GM19397 (cell line): ENCODE measurements at regions not wholly inside any gene's neighbourhood (a gene's known extent, or its start where the extent isn't known, plus 50 kb on each side); places are given as distances from the start of the nearest gene placed in this dataset.
"Not testable (repeated sequence)": the region's sequence is repeated elsewhere in the genome, so short reads cannot be mapped to it uniquely, and the experiment has no call there.

ENCODE experiments used
- ATAC-seq: cut with Tn5 transposase; IDR thresholded peaks from one replicate; pipeline ENCODE4 v1.9.1; 2021; ENCODE audit warnings: mild to moderate bottlenecking, moderate library complexity; ENCODE audit not compliant: unreplicated experiment

DNA sequence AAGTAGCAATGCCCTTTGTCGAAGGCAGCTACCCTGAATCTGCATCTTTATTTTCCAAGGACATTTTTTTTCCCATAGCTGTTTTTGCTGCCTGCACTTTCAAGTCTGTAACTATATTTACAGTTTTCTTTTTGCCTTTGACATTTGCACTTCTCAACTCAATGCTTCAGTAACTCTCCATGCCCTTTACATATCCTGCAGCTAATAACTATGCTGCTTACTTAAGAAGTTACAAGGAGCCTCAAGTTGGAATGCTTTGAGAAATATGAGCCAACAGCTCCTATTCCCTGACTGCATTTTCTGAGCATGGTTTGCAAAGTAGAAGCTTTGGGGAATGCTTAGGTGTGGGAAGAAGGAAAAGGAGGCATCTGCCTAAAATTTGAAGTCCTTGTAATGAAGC, 194.8 kb upstream of the TRPC7 start:
- ATAC-seq, result no peak

DNA sequence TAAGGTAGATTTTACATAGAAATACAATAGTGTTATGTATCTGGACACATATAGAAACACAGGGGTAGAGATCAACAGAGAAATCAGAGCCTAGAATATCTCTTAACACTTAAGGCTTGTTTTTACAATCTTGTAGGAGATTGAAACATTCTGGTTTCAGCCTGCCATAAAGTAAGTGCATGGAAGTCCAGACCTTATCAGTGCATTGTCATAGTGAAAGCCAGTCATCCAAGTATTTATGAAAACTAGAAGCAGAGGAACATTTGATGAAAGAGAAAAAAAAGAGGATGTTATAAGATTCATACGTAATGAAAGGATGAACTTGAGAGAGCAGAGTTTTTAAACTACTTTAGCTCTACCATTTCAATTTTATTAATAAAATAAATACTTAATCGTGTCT, 194.3 kb upstream of the TRPC7 start:
- ATAC-seq, result no peak

DNA sequence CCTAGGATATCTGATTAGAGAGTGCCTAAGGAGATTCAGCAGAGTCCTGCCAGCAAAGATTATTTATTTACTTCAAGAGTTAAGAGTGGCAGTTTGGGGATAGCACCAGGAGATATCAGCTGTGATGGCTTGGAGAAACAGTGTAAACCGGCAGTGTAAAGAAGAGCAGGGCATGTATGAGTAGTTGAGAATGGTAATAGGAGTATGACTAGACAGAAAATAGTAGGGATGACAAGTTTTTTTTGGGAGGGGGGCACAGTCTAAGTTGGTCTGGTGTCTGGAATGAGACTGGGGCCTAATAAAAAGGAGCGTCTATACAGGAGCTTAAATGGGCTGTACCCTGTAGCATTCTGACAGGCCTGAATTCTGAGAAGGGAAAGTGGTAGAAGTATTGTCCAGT, 181.8 kb upstream of the TRPC7 start:
- ATAC-seq, result not testable (repeated sequence)

DNA sequence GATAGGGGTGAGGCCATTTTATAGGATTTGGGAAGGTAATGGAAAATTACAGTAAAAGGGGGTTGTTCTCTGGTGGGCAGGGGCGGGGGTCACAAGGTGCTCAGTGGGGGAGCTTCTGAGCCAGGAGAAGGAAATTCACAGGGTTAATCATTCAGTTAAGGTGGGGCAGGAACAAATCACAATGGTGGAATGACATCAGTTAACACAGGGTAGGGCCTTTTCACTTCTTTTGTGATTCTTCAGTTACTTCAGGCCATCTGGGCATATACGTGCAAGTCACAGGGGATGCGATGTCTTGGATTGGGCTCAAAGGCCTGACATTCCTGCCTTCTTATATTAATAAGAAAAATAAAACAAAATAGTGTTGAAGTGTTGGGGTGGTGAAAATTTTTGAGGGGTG, 181.1 kb upstream of the TRPC7 start:
- not testable (repeated sequence) for ATAC-seq

DNA sequence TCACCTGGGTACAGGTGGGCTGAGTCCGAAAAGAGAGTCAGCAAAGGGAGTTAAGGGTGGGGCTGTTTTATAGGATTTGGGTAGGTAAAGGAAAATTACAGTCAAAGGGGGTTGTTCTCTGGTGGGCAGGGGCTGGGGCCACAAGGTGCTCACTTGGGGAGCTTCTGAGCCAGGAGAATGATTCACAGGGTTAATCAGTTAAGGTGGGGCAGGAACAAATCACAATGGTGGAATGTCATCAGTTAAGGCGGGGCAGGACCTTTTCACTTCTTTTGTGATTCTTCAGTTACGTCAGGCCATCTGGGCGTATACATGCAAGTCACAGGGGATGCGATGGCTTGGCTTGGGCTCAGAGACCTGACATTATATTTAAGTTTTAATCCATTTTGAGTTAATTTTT, 179.7 kb upstream of the TRPC7 start:
- ATAC-seq, result not testable (repeated sequence)

DNA sequence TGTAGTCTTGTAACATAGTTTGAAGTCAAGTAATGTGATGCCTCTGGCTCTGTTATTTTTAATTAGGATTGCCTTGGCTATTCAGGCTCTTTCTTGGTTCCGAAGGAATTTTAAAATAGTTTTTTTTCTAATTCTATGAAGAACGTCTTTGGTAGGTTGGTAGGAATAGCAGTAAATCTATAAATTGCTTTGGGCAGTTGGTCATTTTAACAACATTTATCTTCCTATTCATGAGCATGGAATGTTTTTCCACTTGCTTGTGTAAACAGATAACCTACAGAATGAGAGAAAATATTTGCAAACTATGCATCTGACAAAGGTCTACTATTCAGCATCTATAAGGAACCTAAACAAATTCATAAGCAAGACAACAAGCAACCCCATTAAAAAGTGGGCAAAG, 173.2 kb upstream of the TRPC7 start:
- no peak for ATAC-seq

DNA sequence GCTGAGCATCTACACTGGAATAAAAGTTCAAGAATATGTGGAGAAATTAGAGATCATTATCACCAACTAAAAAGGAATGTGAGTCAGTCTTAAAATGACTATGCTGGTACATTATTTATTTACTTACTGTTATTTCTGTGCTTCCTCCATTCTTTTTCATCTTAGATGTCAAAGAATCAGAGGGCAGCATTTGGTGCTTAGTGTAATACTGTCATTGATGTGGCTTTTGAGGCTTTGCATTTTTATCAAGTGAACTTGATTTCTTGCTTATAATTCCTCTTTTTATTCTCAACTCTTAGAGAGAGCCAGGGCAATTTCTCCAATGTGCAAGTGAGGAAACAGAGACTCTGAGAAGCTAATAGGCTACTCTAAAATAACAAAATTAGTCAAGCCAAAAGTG, 163.7 kb upstream of the TRPC7 start:
- ATAC-seq, result no peak

DNA sequence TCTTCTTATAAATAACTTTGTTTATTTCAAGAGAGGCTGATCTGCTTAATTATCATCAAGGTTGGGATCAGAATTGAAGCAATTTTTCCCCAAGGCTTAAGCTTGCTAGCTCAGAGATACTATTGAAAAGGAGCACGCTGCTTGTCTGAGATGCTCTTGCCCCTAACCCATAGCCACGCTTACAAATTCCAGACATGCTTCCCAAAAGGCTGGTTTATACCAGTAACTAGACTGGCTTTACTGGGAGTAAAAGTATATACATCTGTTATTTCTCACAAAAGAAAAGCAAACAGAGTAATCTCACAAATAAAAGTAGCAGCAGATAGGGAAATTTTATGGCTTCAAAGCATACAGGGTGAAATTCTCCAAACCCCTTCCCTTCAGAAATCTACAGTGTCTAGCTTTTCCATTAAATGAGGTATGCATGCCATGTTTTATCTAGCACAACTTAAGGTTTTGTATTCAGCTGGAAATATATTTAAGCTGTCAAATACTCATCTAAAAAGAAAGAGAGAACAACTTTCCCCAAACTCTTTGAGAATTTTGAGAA, 163.2 kb upstream of the TRPC7 start:
- no peak for ATAC-seq

DNA sequence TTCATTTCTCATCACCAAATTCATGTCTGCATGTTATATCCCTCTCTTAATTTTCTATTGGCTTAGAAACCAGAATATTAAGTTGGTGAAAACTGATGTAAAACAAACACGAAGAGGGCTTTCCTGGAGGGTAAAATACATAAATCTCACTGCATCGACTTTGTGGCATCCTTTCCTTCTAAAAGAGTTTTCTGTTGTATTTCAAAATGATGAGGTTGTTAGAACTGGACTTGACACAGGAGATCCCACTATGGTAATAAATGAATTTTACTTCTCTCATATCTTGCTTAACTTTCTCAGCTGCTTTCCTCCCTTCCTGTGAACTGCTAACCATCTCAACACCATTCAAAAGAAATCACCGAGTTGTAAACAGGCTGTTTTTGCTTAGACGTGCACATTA, 162.0 kb upstream of the TRPC7 start:
- no peak for ATAC-seq

DNA sequence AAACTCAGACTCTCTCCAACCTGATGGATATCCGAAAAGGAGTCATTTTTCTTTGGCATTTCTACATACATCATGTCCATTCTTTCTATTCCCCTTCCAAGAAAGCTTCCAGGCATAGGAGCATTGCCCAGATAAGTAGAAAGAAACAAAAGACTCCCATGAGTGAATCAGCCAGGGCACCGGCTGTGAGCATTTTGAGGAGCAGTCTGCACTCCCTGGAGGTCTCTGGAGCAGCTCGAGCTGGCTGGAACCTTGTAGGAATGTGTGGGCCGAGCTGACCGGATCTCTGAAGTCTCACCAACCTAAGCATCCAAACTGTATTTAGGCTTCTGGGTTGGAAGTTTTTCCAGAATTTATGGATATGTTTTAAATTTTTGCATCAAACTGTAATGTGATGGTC, 161.4 kb upstream of the TRPC7 start:
- ATAC-seq, result no peak

DNA sequence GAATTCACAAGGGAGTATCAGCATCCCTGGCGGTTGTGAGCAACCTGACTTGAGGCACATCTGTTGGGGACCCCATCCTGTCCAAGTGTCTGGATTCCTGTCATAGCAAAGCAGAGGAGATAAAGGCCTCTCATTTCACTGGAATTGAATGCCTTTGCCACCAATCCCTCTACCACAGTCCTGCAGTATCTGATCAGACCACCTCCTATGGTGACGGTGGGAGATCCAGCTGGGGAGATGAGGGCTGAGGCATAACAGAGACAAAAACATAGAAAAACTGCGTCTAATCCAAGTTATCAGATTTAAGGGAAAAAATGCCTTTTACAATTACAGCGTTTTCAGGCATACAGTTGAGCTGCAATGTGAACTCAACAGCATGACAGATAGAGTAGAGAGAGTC, 160.7 kb upstream of the TRPC7 start:
- no peak for ATAC-seq

DNA sequence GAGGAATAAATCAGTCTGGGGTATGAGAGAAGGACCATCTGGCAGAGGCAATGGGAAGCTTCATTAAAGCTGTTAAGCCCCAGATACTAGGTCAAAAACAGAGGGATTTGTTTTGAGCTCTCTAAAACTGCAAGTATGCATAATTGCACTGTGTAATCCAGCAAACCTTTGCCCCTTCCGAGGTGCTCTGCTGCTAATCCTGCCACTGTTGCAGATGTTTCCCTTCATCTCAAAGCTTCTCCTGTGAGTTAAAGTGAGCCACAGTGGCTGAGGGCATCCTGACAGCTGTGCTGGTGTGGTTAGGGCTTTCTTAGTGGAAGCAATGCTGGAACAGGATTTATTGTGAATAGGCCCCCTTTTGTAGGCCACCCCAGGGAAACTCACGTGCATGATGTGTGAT, 160.3 kb upstream of the TRPC7 start:
- ATAC-seq, result no peak

DNA sequence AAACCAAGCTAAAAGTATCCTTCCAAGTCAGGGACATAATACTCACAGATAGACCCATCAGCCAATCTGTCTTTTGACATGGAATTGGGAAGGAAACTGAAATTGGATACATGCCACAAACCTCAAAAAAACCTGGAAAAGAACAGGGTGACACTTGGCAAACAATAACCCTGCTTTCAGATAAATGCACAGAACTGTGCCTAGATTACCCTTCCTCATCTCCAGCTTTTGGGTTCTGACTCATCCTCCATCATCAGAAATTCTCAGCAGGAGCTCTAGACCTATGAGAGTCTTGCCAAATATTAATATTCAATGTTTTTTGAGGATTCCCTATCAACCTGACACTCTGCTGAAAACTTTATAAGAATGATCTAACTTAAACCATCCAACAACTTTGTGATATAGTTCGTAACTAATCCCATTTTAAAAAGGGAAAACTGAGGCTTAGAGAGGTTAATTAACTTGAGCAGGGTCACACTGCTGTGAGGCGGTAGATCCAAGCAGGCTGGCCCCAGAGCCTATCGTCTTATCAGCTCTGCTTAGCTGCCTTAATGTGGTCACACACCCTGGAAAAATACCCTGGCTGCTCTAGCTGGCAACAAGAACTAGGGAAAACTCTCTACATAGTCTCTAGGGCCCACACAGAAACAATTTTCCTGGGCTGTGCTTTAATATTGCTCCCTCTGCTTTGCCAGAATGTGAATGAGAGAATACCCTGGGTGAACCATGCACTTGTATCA, 157.0 kb upstream of the TRPC7 start:
- ATAC-seq, result no peak

DNA sequence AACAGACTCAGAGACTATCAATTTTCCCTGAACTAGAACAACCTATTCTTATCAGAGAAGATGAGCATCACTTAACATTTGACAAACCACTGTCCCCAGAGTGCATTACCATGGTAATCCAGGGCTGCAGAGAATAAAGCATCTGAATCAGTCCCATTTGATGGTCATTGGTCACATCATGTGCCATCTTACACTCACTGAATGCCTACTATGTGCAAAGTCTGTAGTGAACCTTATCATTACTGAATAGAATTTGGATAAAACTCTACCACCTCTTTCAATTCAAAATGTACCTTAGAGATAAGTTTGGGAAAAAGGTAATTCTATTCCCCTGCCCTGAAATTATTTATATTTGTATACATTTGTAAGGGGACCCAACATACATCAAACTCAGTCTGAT, 156.4 kb upstream of the TRPC7 start:
- ATAC-seq, result no peak

DNA sequence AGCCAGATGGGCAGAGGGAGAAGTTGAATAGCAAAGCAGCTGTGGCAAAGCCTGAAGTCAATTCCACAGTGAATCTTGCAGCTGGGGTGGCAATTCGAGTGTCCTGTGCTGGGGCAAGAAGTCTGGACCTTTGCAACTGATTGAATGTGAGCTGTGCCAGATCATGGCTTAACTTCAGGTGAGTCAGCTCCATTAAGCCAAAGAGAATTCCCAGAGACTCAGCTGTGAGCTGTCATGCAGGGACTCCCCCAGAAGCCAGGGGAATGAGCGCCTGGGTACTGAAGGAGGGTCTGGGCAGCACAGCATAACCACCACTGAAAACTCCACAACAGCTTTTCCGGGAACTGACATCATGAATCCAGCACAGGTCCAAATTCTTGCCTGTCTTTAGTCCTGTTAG, 153.5 kb upstream of the TRPC7 start:
- no peak for ATAC-seq

DNA sequence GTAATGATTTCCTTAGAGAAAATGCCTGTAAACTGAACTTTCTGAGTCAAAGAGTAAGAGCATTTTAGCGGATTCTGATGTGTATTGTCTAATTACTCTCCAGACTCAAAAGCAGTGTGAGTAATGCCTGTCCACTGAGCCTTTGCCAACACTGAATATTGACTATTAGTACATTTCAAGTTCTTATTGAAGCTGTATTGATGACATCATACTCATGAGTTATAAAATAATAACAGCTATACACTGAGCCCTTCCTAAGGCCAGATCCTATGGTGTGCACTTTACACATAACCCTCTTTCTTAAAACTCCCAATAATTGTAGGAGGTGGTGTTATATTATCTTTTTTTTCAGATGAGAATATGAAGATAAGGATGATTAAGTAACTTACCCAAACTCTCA, 152.8 kb upstream of the TRPC7 start:
- ATAC-seq, result no peak

DNA sequence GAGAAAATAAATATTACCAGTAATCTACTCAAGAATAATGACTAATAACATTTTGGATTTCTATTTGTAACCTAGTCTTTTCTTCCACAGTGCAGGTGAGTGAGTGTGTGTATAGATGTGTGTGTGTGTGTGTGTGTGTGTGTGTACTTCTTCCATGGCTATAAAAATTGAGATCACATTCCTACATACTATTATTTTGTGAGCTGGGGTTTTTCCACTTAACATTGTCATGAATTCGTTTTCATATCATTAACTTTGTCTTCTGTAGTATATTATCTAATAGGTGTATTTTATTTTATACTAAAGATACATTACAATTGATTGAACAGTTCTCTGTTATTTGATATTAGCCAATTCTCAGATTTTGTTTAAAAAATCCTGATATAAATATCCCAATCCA, 152.4 kb upstream of the TRPC7 start:
- ATAC-seq, result no peak

DNA sequence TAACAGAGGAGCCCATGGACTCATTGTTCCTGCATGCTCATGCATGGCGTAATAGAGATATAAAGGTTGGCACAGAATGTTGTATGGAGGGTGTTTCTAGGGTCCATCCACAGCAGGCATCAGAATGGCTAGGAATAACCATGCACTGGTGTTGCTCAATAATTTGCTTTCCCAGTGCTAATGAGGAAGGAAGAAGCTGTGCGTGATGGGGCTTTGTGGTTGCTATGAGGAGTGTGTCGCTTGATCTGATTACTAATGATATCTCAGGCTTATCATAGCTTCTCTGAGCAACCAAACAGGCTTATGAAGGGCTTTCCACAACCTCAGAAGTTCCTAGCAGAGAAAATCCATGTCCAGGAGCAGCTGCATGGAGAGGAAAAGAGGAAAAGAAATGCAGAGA, 151.3 kb upstream of the TRPC7 start:
- ATAC-seq, result no peak

DNA sequence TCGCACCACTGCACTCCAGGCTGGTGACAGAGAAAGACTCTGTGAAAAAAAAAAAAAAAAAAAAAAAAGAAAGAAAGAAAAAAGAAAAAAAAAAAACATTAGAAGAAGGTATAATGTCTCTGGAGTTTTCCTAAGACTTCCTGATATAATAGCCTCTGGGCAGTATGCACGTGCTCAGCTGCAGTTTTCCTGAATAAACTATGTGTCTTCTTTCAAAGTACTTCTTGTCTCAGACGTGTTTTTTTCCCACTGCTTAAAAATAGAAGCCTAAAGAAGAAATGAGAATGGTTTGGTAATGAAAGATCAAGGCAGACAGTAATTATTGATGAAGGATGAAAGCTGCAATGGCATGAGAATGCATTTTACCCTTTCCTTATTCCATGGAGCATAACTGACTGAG, 148.1 kb upstream of the TRPC7 start:
- no peak for ATAC-seq

DNA sequence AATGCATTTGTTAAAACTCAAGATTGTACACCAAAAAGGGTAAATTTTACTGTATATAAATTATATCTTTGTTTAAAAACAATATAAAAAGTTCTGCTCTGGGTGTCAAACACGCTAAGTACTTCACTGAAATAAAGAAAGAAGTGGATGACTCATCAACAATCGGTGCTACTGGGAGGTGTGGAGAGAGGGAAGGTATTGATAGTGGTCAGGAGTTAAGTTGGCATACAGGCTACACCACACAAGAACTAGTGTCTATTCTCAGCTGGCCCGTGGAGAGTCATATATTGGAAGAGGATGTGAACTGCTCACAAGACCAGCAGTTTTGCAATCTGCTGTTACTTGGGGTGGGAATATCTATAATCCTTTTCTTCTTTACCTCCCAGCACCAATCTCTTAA, 145.7 kb upstream of the TRPC7 start:
- ATAC-seq, result no peak

DNA sequence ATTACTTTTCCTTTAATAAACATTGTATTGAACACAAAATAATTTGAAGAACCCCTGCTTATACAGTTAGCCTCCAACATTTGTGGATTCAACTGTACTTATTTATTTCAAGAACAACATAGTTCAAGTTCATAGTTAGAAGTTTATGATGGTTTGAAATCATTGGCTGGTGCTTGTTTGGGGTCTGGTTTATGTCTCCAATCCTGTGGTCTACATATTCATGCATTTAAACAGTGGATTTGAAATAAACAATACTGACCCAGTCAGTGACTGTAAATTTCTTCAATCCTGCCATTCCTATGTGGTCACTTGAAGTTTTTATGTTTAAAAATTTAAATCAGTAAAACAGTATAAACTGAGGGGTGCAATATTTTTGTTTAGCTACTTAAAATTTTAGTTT, 145.1 kb upstream of the TRPC7 start:
- ATAC-seq, result no peak

DNA sequence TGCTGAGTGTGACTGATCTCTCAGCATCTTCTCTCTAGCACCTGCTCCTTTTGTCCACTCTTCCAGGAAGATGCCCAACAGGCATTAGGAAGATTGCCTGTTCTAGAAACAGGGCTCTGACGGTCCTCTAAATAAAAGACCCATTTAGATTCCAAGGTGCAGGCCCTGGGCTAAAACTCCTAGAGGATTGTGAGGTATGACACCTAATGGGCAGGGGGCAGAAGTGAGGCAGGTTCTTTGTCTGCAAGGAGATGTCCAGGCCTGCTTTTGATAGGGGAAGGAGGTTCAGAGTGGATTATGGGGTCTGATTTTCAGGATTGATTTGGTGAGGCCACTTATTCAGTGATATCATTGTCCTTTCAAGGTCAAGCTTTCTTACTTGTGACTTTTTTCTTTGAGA, 140.8 kb upstream of the TRPC7 start:
- no peak for ATAC-seq

DNA sequence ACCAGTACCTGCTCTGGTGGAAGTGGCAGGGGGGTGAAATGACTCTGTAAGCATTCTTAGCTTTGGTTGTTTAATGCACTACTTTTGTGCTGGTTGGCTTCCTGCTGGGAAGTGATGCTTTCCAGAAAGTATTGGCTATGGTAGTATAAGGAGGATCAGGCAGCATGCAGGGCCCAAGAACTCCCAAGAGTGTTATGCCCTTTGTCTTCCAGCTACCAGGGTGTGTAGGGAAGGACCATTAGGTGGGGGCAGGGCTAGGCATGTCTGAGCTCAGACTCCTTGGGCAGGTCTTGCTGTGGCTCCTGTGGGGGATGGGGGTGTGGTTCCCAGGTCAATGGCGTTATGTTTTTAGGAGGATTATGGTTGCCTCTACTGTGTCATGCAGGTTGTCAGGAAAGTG, 135.8 kb upstream of the TRPC7 start:
- ATAC-seq, result no peak
